C4-2B (cell line): ENCODE measurements at regions not wholly inside any gene's neighbourhood (a gene's known extent, or its start where the extent isn't known, plus 50 kb on each side); places are given as distances from the start of the nearest gene placed in this dataset.

Source experiments
- CTCF ChIP-seq: fragments of 450-650 bp; conservative IDR thresholded peaks from 2 replicates; pipeline ENCODE4 v1.5.1; 2017; ENCODE audit warnings: mild to moderate bottlenecking
- ZFX ChIP-seq: fragments of 450-650 bp; IDR thresholded peaks from 2 replicates; pipeline ENCODE4 v1.6.1; 2017

- TF ChIP-seq CTCF (no peak), ZFX (no peak)
Measured at GRCh38 chr1:219289171-219289570, 115.5 kb downstream of the LYPLAL1 start.
